HEK293 (cell line): ENCODE measurements at regions not wholly inside any gene's neighbourhood (a gene's known extent, or its start where the extent isn't known, plus 50 kb on each side); places are given as distances from the start of the nearest gene placed in this dataset.

Experiments used
- CTCF ChIA-PET: fragments of 350-600 bp; formaldehyde crosslinking; extraction: SDS; loops from one replicate; lab custom pipeline; 2021; ENCODE audit warnings: antibody characterized with exemption; lab: Yijun Ruan, JAX
- POLR2A ChIA-PET: fragments of 300-600 bp; formaldehyde crosslinking; extraction: SDS; loops from one replicate; lab custom pipeline; 2020; ENCODE audit warnings: antibody characterized with exemption, inconsistent platforms; lab: Yijun Ruan, JAX
- H3K27ac ChIP-seq: fragments of 200-500 bp; sonication (Bioruptor generic); 2 replicates; pipeline ENCODE4 v1.5.1; 2014; ENCODE audit warnings: low read depth, low read length, control low read depth, inconsistent platforms; ENCODE audit errors: extremely low read depth
- H3K36me3 ChIP-seq, 2 experiments: fragments of 200-500 bp in 1 of 2; sonication (Bioruptor generic) in 1 of 2; 1 replicate in 1 of 2; 2 replicates in 1 of 2; pipeline ENCODE4 v1.5.1; 2014 to 2017; ENCODE audit warnings: inconsistent platforms in 2 of 2, low read length in 2 of 2; ENCODE audit not compliant: control insufficient read depth in 2 of 2, insufficient read depth in 1 of 2
- H3K4me1 ChIP-seq: fragments of 200-500 bp; sonication (Bioruptor generic); 2 replicates; pipeline ENCODE4 v1.5.1; 2014; ENCODE audit warnings: mild to moderate bottlenecking, low read length, inconsistent platforms; ENCODE audit not compliant: control insufficient read depth, insufficient read depth
- H3K4me3 ChIP-seq: 2 replicates; pipeline ENCODE4 v1.5.1; 2011; ENCODE audit warnings: low read depth, mild to moderate bottlenecking, control low read depth, low read length, moderate library complexity
- H3K9me3 ChIP-seq: fragments of 200-500 bp; sonication (Bioruptor generic); 2 replicates; pipeline ENCODE4 v1.5.1; 2014; ENCODE audit warnings: low read depth, low read length, inconsistent platforms; ENCODE audit not compliant: control insufficient read depth, insufficient read depth
- GLI4 ChIP-seq: fragments of 450-650 bp; formaldehyde crosslinking; IDR thresholded peaks from 2 replicates; pipeline ENCODE4 v1.5.1; 2016; ENCODE audit warnings: missing biosample characterization, missing genetic modification characterization
- IKZF3 ChIP-seq: fragments of 450-650 bp; IDR thresholded peaks from 2 replicates; pipeline ENCODE4 v1.5.0; 2018; ENCODE audit warnings: missing biosample characterization, mild to moderate bottlenecking, missing genetic modification characterization, moderate library complexity
- INSM2 ChIP-seq: fragments of 450-650 bp; formaldehyde crosslinking; IDR thresholded peaks from 2 replicates; pipeline ENCODE4 v1.5.1; 2016; ENCODE audit warnings: missing biosample characterization, missing genetic modification characterization
- KLF8 ChIP-seq: fragments of 450-650 bp; formaldehyde crosslinking; IDR thresholded peaks from 2 replicates; pipeline ENCODE4 v1.5.1; 2016; ENCODE audit warnings: missing biosample characterization, missing genetic modification characterization
- WT1 ChIP-seq: fragments of 450-650 bp; formaldehyde crosslinking; IDR thresholded peaks from 2 replicates; pipeline ENCODE4 v1.5.1; 2016; ENCODE audit warnings: missing biosample characterization, missing genetic modification characterization
- ZBTB17 ChIP-seq: fragments of 450-650 bp; formaldehyde crosslinking; IDR thresholded peaks from 2 replicates; pipeline ENCODE4 v1.5.1; 2016; ENCODE audit warnings: missing biosample characterization, missing genetic modification characterization
- ZBTB26 ChIP-seq: fragments of 450-650 bp; formaldehyde crosslinking; optimal IDR thresholded peaks from 2 replicates; pipeline ENCODE3; 2016; ENCODE audit warnings: missing biosample characterization, mild to moderate bottlenecking, missing genetic modification characterization
- ZEB2 ChIP-seq: fragments of 450-650 bp; formaldehyde crosslinking; IDR thresholded peaks from 2 replicates; pipeline ENCODE4 v1.5.1; 2016; ENCODE audit warnings: missing biosample characterization, missing genetic modification characterization
- ZFHX2 ChIP-seq: fragments of 450-650 bp; formaldehyde crosslinking; conservative IDR thresholded peaks from 2 replicates; pipeline ENCODE4 v1.5.1; 2016; ENCODE audit warnings: missing biosample characterization, missing genetic modification characterization
- ZFP3 ChIP-seq: fragments of 450-650 bp; formaldehyde crosslinking; IDR thresholded peaks from 2 replicates; pipeline ENCODE4 v1.5.1; 2016; ENCODE audit warnings: low read depth, missing biosample characterization, missing genetic modification characterization
- ZFP69B ChIP-seq: fragments of 450-650 bp; formaldehyde crosslinking; IDR thresholded peaks from 2 replicates; pipeline ENCODE4 v1.5.1; 2016; ENCODE audit warnings: missing biosample characterization, missing genetic modification characterization
- ZNF18 ChIP-seq: fragments of 450-650 bp; formaldehyde crosslinking; IDR thresholded peaks from 2 replicates; pipeline ENCODE4 v1.5.1; 2016; ENCODE audit warnings: missing biosample characterization, missing genetic modification characterization
- ZNF211 ChIP-seq: fragments of 450-650 bp; formaldehyde crosslinking; IDR thresholded peaks from 2 replicates; pipeline ENCODE4 v1.5.1; 2016; ENCODE audit warnings: low read depth, missing biosample characterization, missing genetic modification characterization
- ZNF274 ChIP-seq, 2 experiments: fragments of 200-500 bp in 1 of 2; fragments of 450-650 bp in 1 of 2; sonication (Bioruptor generic) in 1 of 2; formaldehyde crosslinking in 1 of 2; IDR thresholded peaks; 2 replicates each; pipeline versions ENCODE4 v1.5.1 to v1.6.1; 2014 to 2016; ENCODE audit warnings: borderline replicate concordance in 1 of 2, inconsistent platforms in 1 of 2, low read length in 1 of 2, missing biosample characterization in 1 of 2, missing genetic modification characterization in 1 of 2
- ZNF335 ChIP-seq: fragments of 450-650 bp; formaldehyde crosslinking; conservative IDR thresholded peaks from 2 replicates; pipeline ENCODE4 v1.5.1; 2016; ENCODE audit warnings: missing biosample characterization, missing genetic modification characterization
- ZNF37A ChIP-seq: fragments of 450-650 bp; IDR thresholded peaks from 2 replicates; pipeline ENCODE4 v1.5.1; 2018; ENCODE audit warnings: missing biosample characterization, missing genetic modification characterization
- ZNF514 ChIP-seq: fragments of 450-650 bp; formaldehyde crosslinking; IDR thresholded peaks from 2 replicates; pipeline ENCODE4 v1.5.1; 2016; ENCODE audit warnings: missing biosample characterization, missing genetic modification characterization
- ZNF521 ChIP-seq: fragments of 450-650 bp; formaldehyde crosslinking; IDR thresholded peaks from 2 replicates; pipeline ENCODE4 v1.5.1; 2017; ENCODE audit warnings: missing biosample characterization, mild to moderate bottlenecking, missing genetic modification characterization
- ZNF558 ChIP-seq: fragments of 450-650 bp; formaldehyde crosslinking; IDR thresholded peaks from 2 replicates; pipeline ENCODE4 v1.5.1; 2016; ENCODE audit warnings: missing biosample characterization, missing genetic modification characterization
- ZNF629 ChIP-seq: fragments of 450-650 bp; formaldehyde crosslinking; IDR thresholded peaks from 2 replicates; pipeline ENCODE4 v1.5.1; 2017; ENCODE audit warnings: missing biosample characterization, missing genetic modification characterization
- ZNF664 ChIP-seq: fragments of 450-650 bp; formaldehyde crosslinking; IDR thresholded peaks from 2 replicates; pipeline ENCODE4 v1.5.1; 2016; ENCODE audit warnings: missing biosample characterization, missing genetic modification characterization
- ZNF76 ChIP-seq: fragments of 450-650 bp; formaldehyde crosslinking; IDR thresholded peaks from 2 replicates; pipeline ENCODE4; 2016; ENCODE audit warnings: low read depth, missing biosample characterization, missing genetic modification characterization, borderline replicate concordance
- ZNF768 ChIP-seq: fragments of 450-650 bp; formaldehyde crosslinking; IDR thresholded peaks from 2 replicates; pipeline ENCODE4 v1.5.1; 2018; ENCODE audit warnings: missing biosample characterization, mild to moderate bottlenecking, missing genetic modification characterization
- ZNF843 ChIP-seq: fragments of 450-650 bp; formaldehyde crosslinking; IDR thresholded peaks from 2 replicates; pipeline ENCODE4 v1.5.1; 2016; ENCODE audit warnings: missing biosample characterization, missing genetic modification characterization
- TF ChIP-seq, protein P1 (sequence below): fragments of 450-650 bp; formaldehyde crosslinking; IDR thresholded peaks from 2 replicates; pipeline ENCODE4 v1.5.1; 2016; ENCODE audit warnings: missing biosample characterization, missing genetic modification characterization
- TF ChIP-seq, protein P2 (sequence below): fragments of 450-650 bp; formaldehyde crosslinking; IDR thresholded peaks from 2 replicates; pipeline ENCODE4 v1.5.1; 2016; ENCODE audit warnings: missing biosample characterization, missing genetic modification characterization

DNA sequence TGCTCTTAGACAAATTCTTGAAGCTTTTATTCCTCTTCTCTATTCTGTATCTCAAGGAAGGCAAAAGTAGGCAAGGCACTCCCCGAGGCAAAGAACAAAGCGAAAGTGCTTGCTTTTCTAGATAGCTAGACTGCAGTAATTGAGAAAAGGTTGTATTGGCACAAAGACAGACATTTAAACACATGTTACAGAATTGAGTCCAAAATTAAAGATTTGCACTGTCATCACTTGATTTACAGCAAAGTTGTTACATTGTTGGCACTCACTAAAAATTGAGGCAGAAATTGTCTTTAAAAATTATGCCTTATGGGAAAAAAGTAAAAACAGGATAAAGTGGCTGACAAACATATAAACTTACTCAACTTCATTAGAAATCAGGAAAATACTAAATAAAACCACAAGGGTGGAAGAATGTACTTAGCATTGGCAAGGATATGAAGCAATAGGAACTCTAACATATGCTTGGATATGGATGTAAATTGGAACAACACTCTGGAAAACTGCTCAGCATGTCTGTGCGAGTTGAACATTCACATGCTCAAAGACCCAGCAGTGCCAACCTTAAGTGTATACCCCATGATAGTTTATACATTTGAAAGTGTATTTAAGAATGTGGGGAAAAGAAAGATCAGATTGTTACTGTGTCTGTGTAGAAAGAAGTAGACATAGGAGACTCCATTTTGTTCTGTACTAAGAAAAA, 491.3 kb downstream of the GLRX3 start (continued):
- TF ChIP-seq ZNF76 = no peak
- no peak for TF ChIP-seq ZNF558 (tag by site-specific recombination)
- no peak for TF ChIP-seq ZBTB26 (tag by site-specific recombination)
- TF ChIP-seq ZNF521 = no peak
- no peak for TF ChIP-seq ZNF18 (tag by site-specific recombination)
- no peak for TF ChIP-seq ZNF335
- no peak for TF ChIP-seq INSM2 (tag by site-specific recombination)
- no peak for TF ChIP-seq ZFP69B (tag by site-specific recombination)
- no peak for TF ChIP-seq ZNF843 (tag by site-specific recombination)

GRCh38 chr10:130630135-130630534, 493.9 kb downstream of the GLRX3 start:
- Histone ChIP-seq H3K4me3 (no peak overlapping the region), H3K9me3 (no peaks in the 10 kb centered on the region), H3K4me1 (no peaks in the 10 kb centered on the region), H3K27ac (no peak overlapping the region), H3K36me3 (no peaks in the 10 kb centered on the region)
- TF ChIP-seq IKZF3 (tag by site-specific recombination) (no peak), ZNF211 (no peak), ZNF664 (tag by site-specific recombination) (no peak), ZBTB17 (no peak), ZFP3 (no peak), WT1 (tag by site-specific recombination) (no peak), KLF8 (no peak), ZFHX2 (tag by site-specific recombination) (no peak), ZNF629 (tag by site-specific recombination) (no peak), GLI4 (tag by site-specific recombination) (no peak), ZEB2 (tag by site-specific recombination) (no peak), ZNF768 (tag by site-specific recombination) (no peak), ZNF514 (tag by site-specific recombination) (no peak), ZNF274 (IDR thresholded peaks at IDR 0.05; ENCODE audit: low read length) (no peak), ZNF274 (tag by site-specific recombination; IDR thresholded peaks at IDR 0.05; ENCODE audit: borderline replicate concordance) (no peak), ZNF37A (tag by site-specific recombination) (no peak)
- TF ChIP-seq, protein P1, sequence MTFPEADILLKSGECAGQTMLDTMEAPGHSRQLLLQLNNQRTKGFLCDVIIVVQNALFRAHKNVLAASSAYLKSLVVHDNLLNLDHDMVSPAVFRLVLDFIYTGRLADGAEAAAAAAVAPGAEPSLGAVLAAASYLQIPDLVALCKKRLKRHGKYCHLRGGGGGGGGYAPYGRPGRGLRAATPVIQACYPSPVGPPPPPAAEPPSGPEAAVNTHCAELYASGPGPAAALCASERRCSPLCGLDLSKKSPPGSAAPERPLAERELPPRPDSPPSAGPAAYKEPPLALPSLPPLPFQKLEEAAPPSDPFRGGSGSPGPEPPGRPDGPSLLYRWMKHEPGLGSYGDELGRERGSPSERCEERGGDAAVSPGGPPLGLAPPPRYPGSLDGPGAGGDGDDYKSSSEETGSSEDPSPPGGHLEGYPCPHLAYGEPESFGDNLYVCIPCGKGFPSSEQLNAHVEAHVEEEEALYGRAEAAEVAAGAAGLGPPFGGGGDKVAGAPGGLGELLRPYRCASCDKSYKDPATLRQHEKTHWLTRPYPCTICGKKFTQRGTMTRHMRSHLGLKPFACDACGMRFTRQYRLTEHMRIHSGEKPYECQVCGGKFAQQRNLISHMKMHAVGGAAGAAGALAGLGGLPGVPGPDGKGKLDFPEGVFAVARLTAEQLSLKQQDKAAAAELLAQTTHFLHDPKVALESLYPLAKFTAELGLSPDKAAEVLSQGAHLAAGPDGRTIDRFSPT = no peak
- TF ChIP-seq, protein P2, sequence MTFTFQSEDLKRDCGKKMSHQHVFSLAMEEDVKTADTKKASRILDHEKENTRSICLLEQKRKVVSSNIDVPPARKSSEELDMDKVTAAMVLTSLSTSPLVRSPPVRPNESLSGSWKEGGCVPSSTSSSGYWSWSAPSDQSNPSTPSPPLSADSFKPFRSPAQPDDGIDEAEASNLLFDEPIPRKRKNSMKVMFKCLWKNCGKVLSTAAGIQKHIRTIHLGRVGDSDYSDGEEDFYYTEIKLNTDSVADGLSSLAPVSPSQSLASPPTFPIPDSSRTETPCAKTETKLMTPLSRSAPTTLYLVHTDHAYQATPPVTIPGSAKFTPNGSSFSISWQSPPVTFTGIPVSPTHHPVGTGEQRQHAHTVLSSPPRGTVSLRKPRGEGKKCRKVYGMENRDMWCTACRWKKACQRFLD (tag by site-specific recombination) = no peak
- ChIA-PET POLR2A (no interaction called here), CTCF (no interaction called here)
